GM12872 (cell line): ENCODE measurements at regions not wholly inside any gene's neighbourhood (a gene's known extent, or its start where the extent isn't known, plus 50 kb on each side); places are given as distances from the start of the nearest gene placed in this dataset.

ENCODE experiments used
- CTCF ChIP-seq: IDR thresholded peaks from 3 replicates; pipeline ENCODE4 v1.5.1; 2011; ENCODE audit warnings: low read depth, mild to moderate bottlenecking, low read length, moderate library complexity; ENCODE audit not compliant: insufficient read depth

DNA sequence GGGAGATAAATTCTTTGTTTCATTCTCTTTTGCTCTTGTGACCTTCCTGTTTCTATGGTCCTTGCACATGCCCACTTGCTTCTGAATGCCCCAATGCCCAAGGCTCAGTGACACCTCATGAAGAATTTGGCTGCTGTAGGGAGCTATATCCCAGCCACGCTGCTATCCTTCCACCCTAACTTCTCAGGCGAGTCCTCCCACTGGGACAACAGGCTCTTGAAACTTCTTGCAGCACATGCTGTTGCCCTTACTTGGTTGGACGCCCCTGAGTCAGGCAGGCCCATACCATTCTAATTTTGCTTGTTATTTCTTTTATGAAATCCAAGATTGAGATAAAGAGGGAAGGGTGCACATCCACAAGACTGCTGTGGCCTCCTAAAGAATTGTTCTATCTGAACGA lies 57.6 kb upstream of the BLID start:
- TF ChIP-seq CTCF, result no peak

DNA sequence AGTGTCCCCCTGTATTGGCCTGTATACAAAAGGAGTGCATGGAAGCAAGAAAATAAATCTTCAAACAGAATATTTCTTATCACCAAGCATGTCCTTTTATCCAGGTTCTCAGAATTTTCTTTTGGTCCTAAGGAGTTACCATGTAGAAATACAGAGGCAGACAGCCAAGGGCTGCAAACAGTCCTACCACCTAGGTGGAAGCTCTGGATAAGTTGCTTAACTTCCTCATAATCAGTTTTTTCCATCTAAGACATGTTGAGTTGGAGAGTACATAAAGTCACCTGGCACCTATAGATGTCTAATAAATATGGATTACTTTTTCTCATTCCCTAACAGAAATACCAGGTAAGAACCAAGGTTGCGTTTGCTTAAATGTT lies 57.0 kb upstream of the BLID start:
- no peak for TF ChIP-seq CTCF

GRCh38 chr11:122172352-122173073 lies 56.5 kb upstream of the BLID start:
- no peak for TF ChIP-seq CTCF

DNA sequence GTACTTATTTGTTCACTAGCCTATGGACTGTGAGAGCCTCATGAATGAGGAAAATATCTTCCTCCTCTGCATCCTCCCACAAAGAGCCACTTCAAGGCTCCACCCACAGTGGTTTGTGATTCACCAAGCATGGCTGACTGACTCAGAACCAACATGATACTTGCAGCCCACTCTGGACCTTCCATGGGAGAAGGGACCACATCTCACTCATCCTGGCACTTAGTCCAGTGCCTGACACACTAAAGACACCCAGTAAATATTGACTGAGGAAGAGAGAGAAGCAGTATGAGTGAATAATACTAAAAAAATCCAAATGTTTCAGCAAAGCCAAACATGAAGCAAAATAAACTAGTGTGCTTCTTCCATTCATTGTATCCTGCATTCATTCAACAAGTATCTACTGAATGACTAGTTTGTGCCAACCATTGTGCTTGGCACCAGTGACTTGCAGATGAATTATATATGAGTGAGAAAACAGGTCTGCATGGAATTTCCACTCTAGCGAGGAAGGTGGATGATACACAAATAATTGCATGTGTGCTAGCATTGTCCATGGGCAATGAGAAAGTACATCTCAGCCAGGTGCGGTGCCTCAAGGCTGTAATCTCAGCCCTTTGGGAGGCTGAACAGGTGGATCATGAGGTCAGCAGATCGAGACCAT lies 54.9 kb upstream of the BLID start:
- no peak for TF ChIP-seq CTCF

GRCh38 chr11:122168218-122168617 lies 52.2 kb upstream of the BLID start:
- no peak for TF ChIP-seq CTCF

DNA sequence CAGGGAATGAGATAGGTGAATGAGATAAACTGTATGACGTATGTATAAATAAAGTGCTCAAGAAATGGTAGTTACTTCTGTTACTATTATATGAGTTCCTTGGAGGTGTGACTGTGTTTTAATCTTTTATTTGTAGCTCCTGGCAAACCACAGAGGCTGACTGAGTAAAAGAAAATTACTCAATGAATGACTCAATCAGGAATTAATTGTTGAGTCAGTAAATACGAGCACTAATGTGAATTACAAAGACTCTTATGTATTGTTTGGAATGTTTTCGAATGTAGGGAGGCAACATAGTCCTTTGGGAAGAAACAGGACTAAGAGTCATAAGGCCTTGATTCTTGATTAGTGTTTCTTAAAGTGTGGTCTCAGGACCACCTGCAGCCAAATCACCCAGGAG lies 51.1 kb upstream of the BLID start:
- TF ChIP-seq CTCF, result no peak

- no peak for TF ChIP-seq CTCF
Observed at GRCh38 chr11:122165607-122166371, 49.8 kb upstream of the BLID start.
